ENCODE measurements at regions not wholly inside any gene's neighbourhood (a gene's known extent, or its start where the extent isn't known, plus 50 kb on each side); places are given as distances from the start of the nearest gene placed in this dataset.

DNA sequence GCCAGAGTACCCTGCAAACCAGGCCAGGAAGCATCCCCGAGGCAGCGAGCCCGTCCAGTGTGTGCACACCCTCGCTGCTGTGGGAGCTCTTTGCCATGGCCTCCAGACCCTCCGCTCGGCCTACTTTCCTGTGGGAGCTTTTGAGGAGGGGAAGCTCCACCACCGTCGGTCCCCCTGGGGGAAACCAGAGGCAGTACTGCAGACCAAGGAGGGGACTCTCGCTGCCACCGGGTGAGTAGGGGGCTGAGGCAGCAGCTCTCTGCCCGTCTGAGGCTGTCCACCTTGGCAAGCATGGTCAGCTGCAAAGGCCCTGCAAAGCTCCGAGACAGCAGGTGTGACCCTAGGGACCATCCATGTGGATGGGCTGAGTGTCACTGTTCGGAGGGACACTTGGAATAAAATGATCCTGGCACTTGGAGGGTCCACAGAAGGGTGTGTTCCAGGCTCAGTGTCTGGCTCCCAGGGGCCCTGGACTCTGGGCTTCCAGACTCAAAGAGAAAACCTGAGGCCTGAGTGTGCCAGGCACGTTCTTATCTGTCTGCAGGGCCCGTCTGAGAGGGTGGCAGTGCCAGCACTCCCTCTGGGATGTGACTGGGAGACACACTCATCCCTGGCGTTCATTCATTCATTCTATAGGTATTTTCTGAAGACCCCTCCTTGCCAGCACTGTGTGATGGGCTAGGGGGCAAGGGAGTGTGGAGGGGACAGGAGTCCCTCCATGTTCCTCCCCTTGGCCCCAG is 282.8 kb upstream of the HS6ST1 start:
- H3K27me3 ChIP-seq (ENCODE audit: control insufficient read depth in 1 of 2, insufficient read depth in 2 of 2, low read length in 2 of 2) = no peaks in the 10 kb centered on the region
- Mint-ChIP-seq H3K27me3 (no peaks in the 10 kb centered on the region), H3K4me3 (no peak overlapping the region), H3K36me3 (ENCODE audit: low read depth) (no peaks in the 10 kb centered on the region), H3K4me1 (ENCODE audit: low read depth) (no peaks in the 10 kb centered on the region), H3K9me3 (no peaks in the 10 kb centered on the region), H3K27ac (no peak overlapping the region)
- peak in 1 of 14 experiments; percentile 28 for DNase-seq
- ATAC-seq (ENCODE audit: poor library complexity) = no peak
- CTCF ChIA-PET = no interaction called here
- TF ChIP-seq, protein P1, sequence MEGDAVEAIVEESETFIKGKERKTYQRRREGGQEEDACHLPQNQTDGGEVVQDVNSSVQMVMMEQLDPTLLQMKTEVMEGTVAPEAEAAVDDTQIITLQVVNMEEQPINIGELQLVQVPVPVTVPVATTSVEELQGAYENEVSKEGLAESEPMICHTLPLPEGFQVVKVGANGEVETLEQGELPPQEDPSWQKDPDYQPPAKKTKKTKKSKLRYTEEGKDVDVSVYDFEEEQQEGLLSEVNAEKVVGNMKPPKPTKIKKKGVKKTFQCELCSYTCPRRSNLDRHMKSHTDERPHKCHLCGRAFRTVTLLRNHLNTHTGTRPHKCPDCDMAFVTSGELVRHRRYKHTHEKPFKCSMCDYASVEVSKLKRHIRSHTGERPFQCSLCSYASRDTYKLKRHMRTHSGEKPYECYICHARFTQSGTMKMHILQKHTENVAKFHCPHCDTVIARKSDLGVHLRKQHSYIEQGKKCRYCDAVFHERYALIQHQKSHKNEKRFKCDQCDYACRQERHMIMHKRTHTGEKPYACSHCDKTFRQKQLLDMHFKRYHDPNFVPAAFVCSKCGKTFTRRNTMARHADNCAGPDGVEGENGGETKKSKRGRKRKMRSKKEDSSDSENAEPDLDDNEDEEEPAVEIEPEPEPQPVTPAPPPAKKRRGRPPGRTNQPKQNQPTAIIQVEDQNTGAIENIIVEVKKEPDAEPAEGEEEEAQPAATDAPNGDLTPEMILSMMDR (IDR thresholded peaks at IDR 0.05) = no peak
- no peaks in the 10 kb centered on the region for H3K4me1 ChIP-seq (ENCODE audit: insufficient read depth, low read length)
- no peaks in the 10 kb centered on the region for H3K36me3 ChIP-seq (ENCODE audit: insufficient read depth, low read length)
- H3K4me3 ChIP-seq (ENCODE audit: low read length) = no peak overlapping the region
- intact Hi-C loops (cut with DNase I, micrococcal nuclease) = no loop called here
- POLR2A ChIA-PET = no interaction called here
- no peak overlapping the region for H3K27ac ChIP-seq (ENCODE audit: low read depth in 1 of 2, low read length in 2 of 2)
- H3K9me3 ChIP-seq (ENCODE audit: control insufficient read depth in 1 of 2, insufficient read depth in 1 of 2, low read length in 2 of 2) = peaks cover 0 to 11% of the 10 kb centered on the region in 2 experiments

DNA sequence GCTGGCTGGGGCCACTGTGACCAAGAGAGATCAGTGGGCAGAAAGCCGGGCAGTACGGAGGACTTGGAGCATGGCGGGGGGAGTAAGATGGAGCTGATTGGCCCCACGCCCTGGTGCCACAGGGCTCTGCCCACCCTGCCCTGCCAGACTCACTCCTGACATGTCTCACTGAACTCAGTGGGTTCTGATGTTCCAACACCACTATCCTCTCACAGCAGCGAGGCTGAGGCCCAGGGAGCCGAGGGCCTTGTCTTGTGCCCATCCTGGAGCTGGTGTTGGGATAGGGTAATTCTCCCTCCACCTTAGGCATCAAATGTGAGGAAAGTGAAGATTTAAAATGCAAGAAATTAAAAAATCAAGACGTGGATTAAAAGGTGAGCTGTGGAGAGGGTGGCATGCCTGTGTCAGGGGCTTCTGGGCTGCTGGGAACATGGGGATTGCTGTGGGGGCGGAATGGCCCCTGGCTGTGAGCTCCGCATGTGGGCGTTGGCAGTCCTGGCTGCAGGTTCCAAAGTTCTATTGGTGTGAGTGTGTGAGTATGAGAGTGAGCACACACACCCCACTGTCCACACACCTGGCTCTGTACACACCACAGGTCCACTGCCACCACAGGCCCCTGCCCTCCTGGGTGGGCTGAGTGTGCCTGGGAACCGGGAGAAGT is 283.5 kb upstream of the HS6ST1 start:
- ChIA-PET POLR2A (no interaction called here), CTCF (no interaction called here)
- no peak overlapping the region for H3K4me3 ChIP-seq (ENCODE audit: low read length)
- Mint-ChIP-seq H3K4me1 (ENCODE audit: low read depth) (no peaks in the 10 kb centered on the region), H3K27me3 (no peaks in the 10 kb centered on the region), H3K27ac (no peak overlapping the region), H3K36me3 (ENCODE audit: low read depth) (no peaks in the 10 kb centered on the region), H3K9me3 (no peaks in the 10 kb centered on the region), H3K4me3 (no peak overlapping the region)
- H3K4me1 ChIP-seq (ENCODE audit: insufficient read depth, low read length) = no peaks in the 10 kb centered on the region
- H3K9me3 ChIP-seq (ENCODE audit: control insufficient read depth in 1 of 2, insufficient read depth in 1 of 2, low read length in 2 of 2) = peaks cover 0 to 5% of the 10 kb centered on the region in 2 experiments
- H3K27ac ChIP-seq (ENCODE audit: low read depth in 1 of 2, low read length in 2 of 2) = no peak overlapping the region
- intact Hi-C loops (cut with DNase I, micrococcal nuclease) = no loop called here
- peak in 1 of 14 experiments; percentile 15 for DNase-seq
- H3K36me3 ChIP-seq (ENCODE audit: insufficient read depth, low read length) = no peaks in the 10 kb centered on the region
- no peaks in the 10 kb centered on the region for H3K27me3 ChIP-seq (ENCODE audit: control insufficient read depth in 1 of 2, insufficient read depth in 2 of 2, low read length in 2 of 2)
- ATAC-seq (ENCODE audit: poor library complexity) = no peak
- TF ChIP-seq, protein P1 (IDR thresholded peaks at IDR 0.05) = no peak

DNA sequence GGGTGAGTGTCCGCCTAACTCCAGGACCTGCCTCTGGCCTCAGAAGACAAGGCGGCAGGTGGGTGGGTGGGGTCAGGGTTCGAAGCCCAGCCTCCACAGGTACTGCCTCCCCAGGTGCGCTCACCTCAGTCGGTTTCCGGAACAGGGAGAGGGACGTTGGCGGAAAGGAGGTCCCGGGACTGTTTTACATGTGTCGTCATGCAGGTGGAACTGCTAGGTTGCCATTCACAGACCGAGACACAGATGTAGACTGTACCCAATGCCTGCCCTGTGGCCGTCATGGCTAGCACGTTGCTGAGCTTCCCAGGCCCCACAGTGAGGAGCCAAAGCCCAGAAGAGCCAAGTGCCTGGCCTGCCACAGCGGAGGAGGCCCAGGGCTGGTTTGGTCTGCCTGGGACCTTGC is 284.0 kb upstream of the HS6ST1 start:
- Mint-ChIP-seq H3K27ac (no peak overlapping the region), H3K27me3 (no peaks in the 10 kb centered on the region), H3K4me3 (no peak overlapping the region), H3K9me3 (no peaks in the 10 kb centered on the region), H3K36me3 (ENCODE audit: low read depth) (no peaks in the 10 kb centered on the region), H3K4me1 (ENCODE audit: low read depth) (no peaks in the 10 kb centered on the region)
- CTCF ChIA-PET = no interaction called here
- ATAC-seq (ENCODE audit: poor library complexity) = no peak
- POLR2A ChIA-PET = no interaction called here
- no peak overlapping the region for H3K4me3 ChIP-seq (ENCODE audit: low read length)
- TF ChIP-seq, protein P1 (IDR thresholded peaks at IDR 0.05) = no peak
- H3K36me3 ChIP-seq (ENCODE audit: insufficient read depth, low read length) = no peaks in the 10 kb centered on the region
- H3K27ac ChIP-seq (ENCODE audit: low read depth in 1 of 2, low read length in 2 of 2) = no peak overlapping the region
- DNase-seq = peak in 1 of 14 experiments; percentile 17
- H3K9me3 ChIP-seq (ENCODE audit: control insufficient read depth in 1 of 2, insufficient read depth in 1 of 2, low read length in 2 of 2) = peaks cover 0 to 5% of the 10 kb centered on the region in 2 experiments
- no peaks in the 10 kb centered on the region for H3K27me3 ChIP-seq (ENCODE audit: control insufficient read depth in 1 of 2, insufficient read depth in 2 of 2, low read length in 2 of 2)
- no peaks in the 10 kb centered on the region for H3K4me1 ChIP-seq (ENCODE audit: insufficient read depth, low read length)
- intact Hi-C loops (cut with DNase I, micrococcal nuclease) = no loop called here

Data from CD4-positive, alpha-beta T cell (primary cell).